Astrocyte of the hippocampus (primary cell): ENCODE measurements at regions not wholly inside any gene's neighbourhood (a gene's known extent, or its start where the extent isn't known, plus 50 kb on each side); places are given as distances from the start of the nearest gene placed in this dataset.
"Not testable (repeated sequence)": the region's sequence is repeated elsewhere in the genome, so short reads cannot be mapped to it uniquely, and the experiment has no call there.

Experiments
- DNase-seq: peaks from one replicate; pipeline ENCODE4 v3.0.0; 2011; ENCODE audit warnings: low read depth, low spot score

- DNase-seq = not testable (repeated sequence)
Measured at GRCh38 chr1:67907467-67907866, 74.2 kb upstream of the GNG12 start.

- DNase-seq = not testable (repeated sequence)
Measured at GRCh38 chr1:67906015-67906414, 72.7 kb upstream of the GNG12 start.

GRCh38 chr1:67902546-67903223, 69.4 kb upstream of the GNG12 start:
- DNase-seq = not testable (repeated sequence)

- DNase-seq = no peak
Measured at GRCh38 chr1:67898033-67898726, 64.9 kb upstream of the GNG12 start.

- DNase-seq = no peak
Measured at GRCh38 chr1:67897270-67897949, 64.1 kb upstream of the GNG12 start.

- no peak for DNase-seq
Measured at GRCh38 chr1:67896826-67897225, 63.6 kb upstream of the GNG12 start.

- DNase-seq = peak; percentile 56
Measured at GRCh38 chr1:67894981-67895735, 61.9 kb upstream of the GNG12 start.

GRCh38 chr1:67893126-67893495, 59.8 kb upstream of the GNG12 start:
- DNase-seq = no peak

GRCh38 chr1:67892476-67893125, 59.3 kb upstream of the GNG12 start:
- no peak for DNase-seq

- no peak for DNase-seq
Measured at GRCh38 chr1:67890857-67891256, 57.6 kb upstream of the GNG12 start.

- peak; percentile 92 for DNase-seq
Measured at GRCh38 chr1:67889953-67890567, 56.8 kb upstream of the GNG12 start.

GRCh38 chr1:67889466-67889865, 56.2 kb upstream of the GNG12 start:
- DNase-seq = peak; percentile 14

GRCh38 chr1:67888216-67889106, 55.2 kb upstream of the GNG12 start:
- peak; percentile 90 for DNase-seq

GRCh38 chr1:67887146-67887545, 53.9 kb upstream of the GNG12 start:
- DNase-seq = no peak

- no peak for DNase-seq
Measured at GRCh38 chr1:67886076-67886475, 52.8 kb upstream of the GNG12 start.

GRCh38 chr1:67883069-67883468, 49.8 kb upstream of the GNG12 start:
- peak; percentile 56 for DNase-seq
